ENCODE measurements at regions not wholly inside any gene's neighbourhood (a gene's known extent, or its start where the extent isn't known, plus 50 kb on each side); places are given as distances from the start of the nearest gene placed in this dataset.

DNA sequence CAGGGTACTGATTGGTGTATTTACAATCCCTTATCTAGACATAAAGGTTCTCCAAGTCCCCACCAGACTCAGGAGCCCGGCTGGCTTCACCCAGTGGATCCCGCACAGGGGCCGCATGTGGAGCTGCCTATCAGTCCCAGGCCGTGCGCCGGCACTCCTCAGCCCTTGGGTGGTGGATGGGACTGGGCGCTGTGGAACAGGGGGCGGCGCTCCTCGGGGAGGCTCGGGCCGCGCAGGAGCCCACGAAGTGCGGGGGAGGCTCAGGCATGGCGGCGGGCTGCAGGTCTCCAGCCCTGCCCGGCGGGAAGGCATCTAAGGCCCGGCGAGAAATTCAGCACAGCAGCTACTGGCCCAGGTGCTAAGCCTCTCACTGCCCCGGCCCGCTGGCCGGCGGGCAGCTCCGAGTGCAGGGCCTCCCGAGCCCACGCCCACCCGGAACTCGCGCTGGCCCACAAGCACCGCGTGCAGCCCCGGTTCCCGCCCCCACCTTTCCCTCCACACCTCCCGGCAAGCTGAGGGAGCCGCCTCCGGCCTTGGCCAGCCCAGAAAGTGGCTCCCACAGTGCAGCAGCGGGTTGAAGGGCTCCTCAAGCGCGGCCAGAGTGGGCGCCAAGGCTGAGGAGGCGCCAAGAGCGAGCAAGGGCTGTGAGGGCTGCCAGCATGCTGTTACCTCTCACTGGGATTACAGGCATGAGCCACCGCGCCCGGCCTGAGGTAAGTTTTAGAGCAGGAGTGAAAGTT, 60.0 kb upstream of the SCEL start:
- Mint-ChIP-seq H3K27ac (no peak overlapping the region), H3K4me3 (no peak overlapping the region), H3K4me1 (peaks cover 31% of the 10 kb centered on the region), H3K9me3 (peaks cover 7% of the 10 kb centered on the region), H3K27me3 (ENCODE audit: low read depth) (no peaks in the 10 kb centered on the region), H3K36me3 (peaks cover 5% of the 10 kb centered on the region)
- no peak for ATAC-seq
- DNase-seq (ENCODE audit: low spot score) = no peak
- CTCF ChIA-PET = no interaction called here
- POLR2A ChIA-PET = interaction anchor here (0.6 kb wide), 1 partner anchor 9 kb away, joined by 3 read pairs; no protein-coding TSS in a partner anchor
- TF ChIP-seq ESRRA (CRISPR knock-in tag; IDR thresholded peaks at IDR 0.05; ENCODE audit: borderline replicate concordance) = no peak
- no peak for TF ChIP-seq NFYB (CRISPR knock-in tag; conservative IDR thresholded peaks at IDR 0.05; ENCODE audit: low read depth)
- TF ChIP-seq GRHL2 (CRISPR knock-in tag; IDR thresholded peaks at IDR 0.05; ENCODE audit: insufficient replicate concordance, severe bottlenecking) = no peak
- TF ChIP-seq, protein P1, sequence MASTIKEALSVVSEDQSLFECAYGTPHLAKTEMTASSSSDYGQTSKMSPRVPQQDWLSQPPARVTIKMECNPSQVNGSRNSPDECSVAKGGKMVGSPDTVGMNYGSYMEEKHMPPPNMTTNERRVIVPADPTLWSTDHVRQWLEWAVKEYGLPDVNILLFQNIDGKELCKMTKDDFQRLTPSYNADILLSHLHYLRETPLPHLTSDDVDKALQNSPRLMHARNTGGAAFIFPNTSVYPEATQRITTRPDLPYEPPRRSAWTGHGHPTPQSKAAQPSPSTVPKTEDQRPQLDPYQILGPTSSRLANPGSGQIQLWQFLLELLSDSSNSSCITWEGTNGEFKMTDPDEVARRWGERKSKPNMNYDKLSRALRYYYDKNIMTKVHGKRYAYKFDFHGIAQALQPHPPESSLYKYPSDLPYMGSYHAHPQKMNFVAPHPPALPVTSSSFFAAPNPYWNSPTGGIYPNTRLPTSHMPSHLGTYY (CRISPR knock-in tag; IDR thresholded peaks at IDR 0.05) = no peak
- TF ChIP-seq, protein P2, sequence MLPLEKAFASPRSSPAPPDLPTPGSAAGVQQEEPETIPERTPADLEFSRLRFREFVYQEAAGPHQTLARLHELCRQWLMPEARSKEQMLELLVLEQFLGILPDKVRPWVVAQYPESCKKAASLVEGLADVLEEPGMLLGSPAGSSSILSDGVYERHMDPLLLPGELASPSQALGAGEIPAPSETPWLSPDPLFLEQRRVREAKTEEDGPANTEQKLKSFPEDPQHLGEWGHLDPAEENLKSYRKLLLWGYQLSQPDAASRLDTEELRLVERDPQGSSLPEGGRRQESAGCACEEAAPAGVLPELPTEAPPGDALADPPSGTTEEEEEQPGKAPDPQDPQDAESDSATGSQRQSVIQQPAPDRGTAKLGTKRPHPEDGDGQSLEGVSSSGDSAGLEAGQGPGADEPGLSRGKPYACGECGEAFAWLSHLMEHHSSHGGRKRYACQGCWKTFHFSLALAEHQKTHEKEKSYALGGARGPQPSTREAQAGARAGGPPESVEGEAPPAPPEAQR (CRISPR knock-in tag; IDR thresholded peaks at IDR 0.05) = no peak

DNA sequence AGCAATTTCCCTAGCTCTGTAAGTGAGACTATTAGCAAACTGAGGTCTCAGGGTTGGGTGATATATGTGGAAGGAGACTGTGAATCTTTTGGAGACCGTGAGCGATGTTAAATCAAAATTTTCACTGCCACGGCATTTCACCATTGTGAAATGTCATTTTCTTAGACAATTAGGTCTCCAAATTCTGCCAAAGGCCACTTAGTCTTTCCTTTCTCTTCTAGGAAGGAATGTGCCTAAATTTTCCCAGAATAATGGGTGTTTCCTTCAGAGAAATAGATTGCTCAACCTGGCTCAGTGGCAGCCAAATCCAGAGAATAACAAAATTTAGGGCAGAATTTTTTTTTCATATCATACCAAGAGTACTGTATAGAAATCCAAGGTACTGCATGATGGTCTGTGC, 64.5 kb upstream of the SCEL start:
- ChIA-PET POLR2A (no interaction called here), CTCF (no interaction called here)

DNA sequence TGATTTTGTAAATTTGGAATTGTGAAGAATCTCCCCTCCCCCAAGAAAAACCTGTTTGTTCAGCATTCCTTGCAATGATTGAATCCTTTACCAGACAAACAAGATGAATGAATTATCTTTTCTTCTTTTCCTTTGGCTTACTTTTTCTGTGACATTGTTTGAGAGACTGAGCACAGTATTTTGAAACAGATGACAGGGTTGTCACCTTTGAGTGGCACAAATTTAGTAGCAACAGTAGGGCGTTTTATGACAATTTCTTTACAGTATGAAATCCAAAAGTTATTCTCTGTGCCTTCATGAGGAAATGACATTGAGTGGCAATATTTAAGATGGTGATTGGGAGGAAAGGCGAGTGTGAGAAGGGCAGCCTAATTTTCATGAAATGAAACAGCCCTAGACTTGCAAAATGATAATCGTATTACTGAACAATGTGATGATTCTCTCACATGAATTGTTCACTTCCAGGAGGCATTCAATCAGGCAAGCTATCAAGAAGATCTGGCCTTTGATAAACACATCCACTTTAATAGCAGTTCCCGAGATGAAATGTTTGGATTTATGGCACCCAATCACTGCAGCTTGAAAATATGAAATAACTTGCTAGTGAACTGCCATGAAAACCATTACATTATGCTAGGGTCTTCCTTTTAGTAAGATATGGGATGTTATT, 68.6 kb upstream of the SCEL start:
- ChIA-PET CTCF (no interaction called here), POLR2A (interaction anchor here (0.7 kb wide), 1 partner anchor 9 kb away, joined by 3 read pairs; no protein-coding TSS in a partner anchor)
- Mint-ChIP-seq H3K27me3 (ENCODE audit: low read depth) (no peaks in the 10 kb centered on the region), H3K36me3 (no peaks in the 10 kb centered on the region), H3K9me3 (no peaks in the 10 kb centered on the region), H3K4me3 (no peak overlapping the region), H3K27ac (no peak overlapping the region), H3K4me1 (no peaks in the 10 kb centered on the region)
- TF ChIP-seq NFE2L1 (CRISPR knock-in tag; IDR thresholded peaks at IDR 0.05) (no peak), CREM (CRISPR knock-in tag; IDR thresholded peaks at IDR 0.05) (no peak), KAT7 (CRISPR knock-in tag; IDR thresholded peaks at IDR 0.05; ENCODE audit: borderline replicate concordance) (no peak), ZNF317 (CRISPR knock-in tag; IDR thresholded peaks at IDR 0.05; ENCODE audit: borderline replicate concordance, low read depth) (no peak)
- ATAC-seq (no peak), DNase-seq (ENCODE audit: low spot score) (no peak)

More for the DNA sequence above, 64.5 kb upstream of the SCEL start:
- H3K9me3 Mint-ChIP-seq = peaks cover 7% of the 10 kb centered on the region
- peaks cover 5% of the 10 kb centered on the region for H3K36me3 Mint-ChIP-seq
- no peak for TF ChIP-seq NR3C1 (CRISPR knock-in tag; conservative IDR thresholded peaks at IDR 0.05; ENCODE audit: low read depth)
- H3K27ac Mint-ChIP-seq = no peak overlapping the region
- no peak overlapping the region for H3K4me3 Mint-ChIP-seq
- no peaks in the 10 kb centered on the region for H3K27me3 Mint-ChIP-seq (ENCODE audit: low read depth)
- no peak for ATAC-seq
- DNase-seq (ENCODE audit: low spot score) = no peak
- H3K4me1 Mint-ChIP-seq = no peaks in the 10 kb centered on the region

DNA sequence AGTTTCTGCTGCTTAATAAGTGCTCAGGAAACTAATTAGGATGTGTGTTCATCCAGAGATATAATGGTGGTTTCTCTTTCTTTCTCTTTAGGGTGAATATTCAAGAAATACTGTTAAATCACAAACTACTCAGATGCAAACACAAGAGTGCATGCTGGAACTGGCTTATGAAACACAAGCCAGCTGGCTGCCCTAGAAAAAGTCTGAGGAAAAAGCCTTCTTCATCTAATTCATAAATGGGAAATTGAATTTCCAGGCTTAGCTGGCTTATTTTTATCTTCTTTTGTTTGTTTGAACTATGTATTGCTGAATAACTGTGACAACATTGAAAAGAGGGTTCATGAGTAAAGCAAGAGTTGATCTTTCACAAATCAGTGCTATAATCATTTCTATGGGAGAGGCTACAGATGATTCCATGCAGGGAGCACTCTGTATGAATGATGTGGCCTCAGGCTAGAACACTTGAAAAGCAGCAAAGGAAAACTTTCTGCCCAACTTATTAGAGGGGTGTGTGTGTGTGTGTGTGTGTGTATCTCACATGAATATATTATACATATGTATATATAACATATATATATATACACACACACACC, 69.8 kb upstream of the SCEL start:
- no peaks in the 10 kb centered on the region for H3K36me3 Mint-ChIP-seq
- no peak for TF ChIP-seq CREM (CRISPR knock-in tag; IDR thresholded peaks at IDR 0.05)
- H3K4me1 Mint-ChIP-seq = no peaks in the 10 kb centered on the region
- DNase-seq (ENCODE audit: low spot score) (no peak), ATAC-seq (no peak)
- H3K27me3 Mint-ChIP-seq (ENCODE audit: low read depth) = no peaks in the 10 kb centered on the region
- H3K9me3 Mint-ChIP-seq = no peaks in the 10 kb centered on the region
- H3K4me3 Mint-ChIP-seq = no peak overlapping the region
- no peak overlapping the region for H3K27ac Mint-ChIP-seq
- ChIA-PET POLR2A (interaction anchor here (0.7 kb wide), 1 partner anchor 10 kb away, joined by 3 read pairs; no protein-coding TSS in a partner anchor), CTCF (no interaction called here)

DNA sequence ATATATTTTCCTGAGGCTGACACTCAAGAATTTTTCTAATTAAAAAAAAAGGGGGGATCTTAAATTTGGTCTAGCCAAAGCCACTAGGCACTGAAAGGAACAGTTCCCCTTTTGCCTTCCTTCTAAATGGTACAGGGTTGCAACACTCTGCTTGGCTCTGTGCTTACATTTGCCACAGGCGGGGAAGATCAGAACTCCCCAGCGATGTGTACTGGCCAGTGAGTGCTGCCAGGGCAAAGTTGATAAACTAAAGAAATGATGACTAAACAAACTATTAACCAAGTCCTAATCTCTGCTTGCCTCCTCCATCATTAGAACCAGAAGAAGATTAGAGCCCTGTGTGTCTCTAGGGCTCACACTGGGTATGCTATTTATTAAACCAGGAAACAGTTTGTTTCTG, 75.3 kb upstream of the SCEL start:
- no peaks in the 10 kb centered on the region for H3K9me3 Mint-ChIP-seq
- H3K36me3 Mint-ChIP-seq = no peaks in the 10 kb centered on the region
- ATAC-seq (peak; percentile 20; the same call in 1 of the 2 replicates), DNase-seq (ENCODE audit: low spot score) (no peak)
- ChIA-PET CTCF (no interaction called here), POLR2A (interaction anchor here (0.6 kb wide), 1 partner anchor 1892 kb away, joined by 4 read pairs; no protein-coding TSS in a partner anchor)
- H3K4me1 Mint-ChIP-seq = peaks cover 9% of the 10 kb centered on the region
- H3K4me3 Mint-ChIP-seq = no peak overlapping the region
- no peak overlapping the region for H3K27ac Mint-ChIP-seq
- no peaks in the 10 kb centered on the region for H3K27me3 Mint-ChIP-seq (ENCODE audit: low read depth)
- no peak for TF ChIP-seq ZNF317 (CRISPR knock-in tag; IDR thresholded peaks at IDR 0.05; ENCODE audit: borderline replicate concordance, low read depth)
- TF ChIP-seq NR1H2 (CRISPR knock-in tag; IDR thresholded peaks at IDR 0.05) = no peak
- no peak for TF ChIP-seq GRHL2 (CRISPR knock-in tag; IDR thresholded peaks at IDR 0.05; ENCODE audit: insufficient replicate concordance, severe bottlenecking)
- TF ChIP-seq, protein P3, sequence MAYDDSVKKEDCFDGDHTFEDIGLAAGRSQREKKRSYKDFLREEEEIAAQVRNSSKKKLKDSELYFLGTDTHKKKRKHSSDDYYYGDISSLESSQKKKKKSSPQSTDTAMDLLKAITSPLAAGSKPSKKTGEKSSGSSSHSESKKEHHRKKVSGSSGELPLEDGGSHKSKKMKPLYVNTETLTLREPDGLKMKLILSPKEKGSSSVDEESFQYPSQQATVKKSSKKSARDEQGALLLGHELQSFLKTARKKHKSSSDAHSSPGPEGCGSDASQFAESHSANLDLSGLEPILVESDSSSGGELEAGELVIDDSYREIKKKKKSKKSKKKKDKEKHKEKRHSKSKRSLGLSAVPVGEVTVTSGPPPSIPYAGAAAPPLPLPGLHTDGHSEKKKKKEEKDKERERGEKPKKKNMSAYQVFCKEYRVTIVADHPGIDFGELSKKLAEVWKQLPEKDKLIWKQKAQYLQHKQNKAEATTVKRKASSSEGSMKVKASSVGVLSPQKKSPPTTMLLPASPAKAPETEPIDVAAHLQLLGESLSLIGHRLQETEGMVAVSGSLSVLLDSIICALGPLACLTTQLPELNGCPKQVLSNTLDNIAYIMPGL (CRISPR knock-in tag; IDR thresholded peaks at IDR 0.05) = no peak
- TF ChIP-seq PRRX2 (CRISPR knock-in tag; IDR thresholded peaks at IDR 0.05) = no peak
- TF ChIP-seq, protein P4, sequence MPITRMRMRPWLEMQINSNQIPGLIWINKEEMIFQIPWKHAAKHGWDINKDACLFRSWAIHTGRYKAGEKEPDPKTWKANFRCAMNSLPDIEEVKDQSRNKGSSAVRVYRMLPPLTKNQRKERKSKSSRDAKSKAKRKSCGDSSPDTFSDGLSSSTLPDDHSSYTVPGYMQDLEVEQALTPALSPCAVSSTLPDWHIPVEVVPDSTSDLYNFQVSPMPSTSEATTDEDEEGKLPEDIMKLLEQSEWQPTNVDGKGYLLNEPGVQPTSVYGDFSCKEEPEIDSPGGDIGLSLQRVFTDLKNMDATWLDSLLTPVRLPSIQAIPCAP (CRISPR knock-in tag; IDR thresholded peaks at IDR 0.05) = no peak
- TF ChIP-seq, protein P5, sequence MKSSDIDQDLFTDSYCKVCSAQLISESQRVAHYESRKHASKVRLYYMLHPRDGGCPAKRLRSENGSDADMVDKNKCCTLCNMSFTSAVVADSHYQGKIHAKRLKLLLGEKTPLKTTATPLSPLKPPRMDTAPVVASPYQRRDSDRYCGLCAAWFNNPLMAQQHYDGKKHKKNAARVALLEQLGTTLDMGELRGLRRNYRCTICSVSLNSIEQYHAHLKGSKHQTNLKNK (CRISPR knock-in tag; IDR thresholded peaks at IDR 0.05) = no peak
- no peak for TF ChIP-seq TCF7 (CRISPR knock-in tag; IDR thresholded peaks at IDR 0.05; ENCODE audit: low read depth)
- TF ChIP-seq CBFB (CRISPR knock-in tag; IDR thresholded peaks at IDR 0.05; ENCODE audit: low read depth) = no peak
- TF ChIP-seq MYBL2 (CRISPR knock-in tag; IDR thresholded peaks at IDR 0.05) = no peak
